Activated naive CD8-positive, alpha-beta T cell treated with anti-CD3 and anti-CD28 coated beads, Interleukin-2, amount 50 U/mL, for 16 hours (primary cell): ENCODE measurements at regions not wholly inside any gene's neighbourhood (a gene's known extent, or its start where the extent isn't known, plus 50 kb on each side); places are given as distances from the start of the nearest gene placed in this dataset.
"Not testable (repeated sequence)": the region's sequence is repeated elsewhere in the genome, so short reads cannot be mapped to it uniquely, and the experiment has no call there.

Experiments
- DNase-seq: peaks from one replicate; pipeline ENCODE4 v3.0.0-alpha.2; 2020; ENCODE audit warnings: low read depth, low spot score

DNA sequence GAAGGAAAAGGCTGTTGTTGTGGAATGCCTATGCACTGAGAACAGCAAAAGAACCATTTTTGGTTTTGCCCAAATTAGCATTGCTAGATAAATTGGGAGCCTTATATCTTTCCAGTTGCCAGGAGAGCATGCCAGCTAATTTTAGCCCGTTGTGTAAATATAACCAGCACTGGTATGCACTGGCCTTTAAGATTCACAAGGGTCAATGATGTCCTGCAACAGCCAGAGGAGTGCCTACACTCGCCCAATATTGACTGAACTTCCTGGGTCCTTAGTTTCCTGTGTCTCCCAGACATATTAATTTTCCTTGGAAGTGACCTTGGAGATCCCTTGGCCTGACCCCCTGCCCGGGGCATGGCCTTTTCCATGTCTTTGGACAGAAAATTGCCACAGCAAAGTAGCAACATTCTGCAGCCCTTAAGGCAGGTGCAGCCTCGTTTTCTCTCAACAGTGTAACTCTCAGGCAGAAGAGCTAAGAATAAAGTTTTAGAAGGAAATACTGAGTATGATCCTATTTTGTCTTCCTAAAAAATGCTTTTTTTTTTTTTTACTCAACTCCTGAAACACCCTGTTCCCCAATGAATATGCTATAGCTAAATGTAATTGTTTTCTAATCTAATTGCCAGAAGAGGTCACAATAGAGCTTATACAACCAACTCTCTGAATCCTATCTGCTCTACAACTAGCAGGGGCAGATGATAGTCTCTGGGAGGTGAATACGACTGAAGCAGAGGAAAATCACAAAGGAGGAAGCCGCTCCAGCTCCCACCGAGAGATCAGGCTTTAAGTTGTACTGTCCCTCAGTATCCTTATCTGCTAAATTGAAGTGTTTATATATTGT lies 131.9 kb upstream of the PCGF5 start:
- DNase-seq = no peak

DNA sequence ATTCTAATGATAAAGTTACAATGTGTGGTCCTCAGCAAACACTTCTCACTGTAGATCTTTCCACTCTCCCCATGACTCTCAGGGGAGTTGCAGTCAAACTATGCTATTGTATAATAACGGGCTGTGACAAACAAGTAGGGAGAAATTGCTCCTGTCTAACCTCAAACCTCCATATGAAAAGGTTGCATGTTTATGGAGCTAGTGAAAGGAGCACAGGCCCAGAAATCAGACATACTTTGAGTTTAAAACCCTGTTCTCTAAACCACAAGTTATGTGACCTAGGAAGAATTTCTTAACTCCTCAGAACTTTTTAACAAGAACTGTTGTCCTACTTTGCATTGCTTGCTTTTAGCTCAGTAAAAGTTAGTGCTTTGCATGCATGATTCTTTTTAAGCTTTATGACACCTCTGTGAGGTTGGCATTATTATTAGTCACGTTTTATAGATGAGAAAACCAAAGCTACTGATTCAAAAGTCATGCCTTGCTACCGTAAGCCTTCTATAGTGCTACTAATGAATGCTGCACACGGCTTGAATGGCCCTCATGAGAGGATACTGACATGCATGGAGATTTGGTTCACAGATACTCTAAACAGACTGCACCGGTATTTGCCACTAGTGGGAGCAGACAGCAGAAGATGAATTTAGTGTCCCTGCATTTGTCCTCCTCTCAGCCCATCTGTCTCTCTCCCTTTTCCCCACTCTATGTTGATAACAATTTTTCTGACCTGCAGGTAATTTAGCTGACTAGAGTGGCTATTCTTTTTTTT lies 129.5 kb upstream of the PCGF5 start:
- DNase-seq = no peak

DNA sequence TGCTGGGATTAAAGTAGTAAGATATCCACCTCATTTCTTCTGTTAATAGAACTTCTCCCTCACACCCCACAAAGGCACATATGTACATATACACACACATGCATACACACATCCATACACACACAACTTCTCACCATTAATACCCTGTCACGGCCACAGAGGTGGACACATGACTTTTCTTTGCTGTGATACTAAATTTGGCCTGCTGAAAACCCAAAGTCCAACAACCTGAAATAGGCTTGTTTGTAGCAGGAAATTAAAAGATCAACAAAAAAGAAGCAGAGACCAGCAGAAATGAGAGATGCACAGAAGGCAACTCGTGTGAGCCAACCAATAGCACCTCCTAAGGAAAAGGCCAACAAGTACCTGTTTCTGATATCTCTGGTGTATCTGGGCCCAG lies 128.7 kb upstream of the PCGF5 start:
- no peak for DNase-seq

DNA sequence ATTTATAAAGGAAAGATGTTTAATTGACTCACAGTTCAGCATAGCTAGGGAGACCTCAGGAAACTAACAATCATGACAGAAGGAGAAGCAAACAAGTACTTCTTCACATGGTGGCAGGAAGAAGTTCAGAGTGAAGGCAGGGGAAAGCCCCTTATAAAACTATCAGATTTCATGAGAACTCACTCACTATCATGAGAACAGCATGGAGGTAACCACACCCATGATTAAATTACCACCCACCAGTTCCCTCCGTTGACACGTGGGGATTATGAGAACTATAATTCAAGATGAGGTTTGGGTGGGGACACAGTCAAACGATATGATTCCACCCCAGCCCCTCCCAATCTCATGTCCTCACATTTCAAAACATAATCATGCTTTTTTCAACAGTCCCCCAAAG lies 124.2 kb upstream of the PCGF5 start:
- DNase-seq = no peak

DNA sequence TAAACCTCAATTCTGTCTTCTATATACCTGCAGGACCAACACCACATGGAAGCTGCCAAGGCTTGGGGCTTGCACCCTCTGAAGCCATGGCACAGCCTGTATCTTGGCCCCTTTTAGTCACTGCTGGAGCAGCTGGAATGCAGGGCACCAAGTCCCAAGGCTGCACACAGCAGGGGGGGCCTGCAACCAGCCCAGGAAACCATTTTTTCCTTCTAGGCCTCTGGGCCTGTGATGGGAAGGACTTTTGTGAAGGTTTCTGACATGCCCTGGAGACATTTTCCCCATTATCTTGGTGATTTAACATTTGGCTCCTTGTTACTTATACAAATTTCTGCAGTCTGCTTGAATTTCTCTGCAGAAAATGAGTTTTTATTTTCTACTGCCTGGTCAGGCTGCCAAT lies 123.2 kb upstream of the PCGF5 start:
- DNase-seq = no peak

DNA sequence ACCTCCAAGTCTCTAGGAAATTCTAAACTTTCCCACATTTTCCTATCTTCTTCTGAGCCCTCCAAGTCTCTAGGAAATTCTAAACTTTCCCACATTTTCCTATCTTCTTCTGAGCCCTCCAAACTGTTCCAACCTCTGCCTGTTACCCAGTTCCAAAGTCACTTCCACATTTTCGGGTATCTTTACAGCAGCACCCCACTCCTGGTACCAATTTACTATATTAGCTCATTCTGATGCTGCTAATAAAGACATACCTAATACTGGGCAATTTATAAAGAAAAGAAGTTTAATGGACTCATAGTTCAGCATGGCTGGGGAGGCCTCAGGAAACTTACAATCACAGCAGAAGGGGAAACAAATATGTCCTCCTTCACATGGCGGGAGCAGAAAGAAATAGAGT lies 122.4 kb upstream of the PCGF5 start:
- not testable (repeated sequence) for DNase-seq

DNA sequence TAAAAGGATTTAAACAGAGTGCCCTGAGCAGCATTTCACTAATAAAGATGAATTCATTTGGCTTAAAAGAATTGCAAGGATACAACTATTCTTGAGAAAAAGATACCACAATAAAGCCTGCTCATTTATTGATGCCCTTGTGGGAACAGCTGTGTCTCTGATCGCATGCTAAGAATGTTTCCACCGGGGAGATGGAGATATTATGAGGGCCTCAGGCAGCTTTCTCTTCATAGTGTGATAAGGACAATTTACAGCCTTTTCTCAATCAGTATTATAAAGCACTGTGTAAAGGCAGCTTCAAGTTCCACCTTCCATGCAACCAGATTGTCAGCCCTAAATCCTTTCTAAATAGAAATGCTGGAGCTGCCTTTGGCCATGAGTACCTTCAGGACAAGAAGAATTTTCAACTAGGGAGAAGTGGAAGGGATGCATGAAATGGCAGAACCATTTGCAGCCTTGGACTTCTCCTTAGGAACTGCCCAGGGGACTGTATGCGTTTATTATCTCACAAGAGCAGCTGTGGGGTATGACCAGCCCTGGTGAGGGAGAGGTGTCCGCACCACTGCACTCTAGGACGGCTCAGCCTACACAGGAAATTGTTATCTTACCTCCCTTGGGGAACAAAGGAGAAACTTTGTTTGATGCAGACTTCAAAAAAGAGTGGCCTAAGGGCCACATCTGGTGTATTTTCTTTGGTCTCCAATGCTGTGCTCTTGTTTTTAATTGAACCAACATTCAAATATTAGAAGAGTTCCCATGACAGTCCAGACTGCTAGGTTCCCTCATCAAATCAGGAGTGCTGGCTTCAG lies 116.9 kb upstream of the PCGF5 start:
- DNase-seq = no peak

DNA sequence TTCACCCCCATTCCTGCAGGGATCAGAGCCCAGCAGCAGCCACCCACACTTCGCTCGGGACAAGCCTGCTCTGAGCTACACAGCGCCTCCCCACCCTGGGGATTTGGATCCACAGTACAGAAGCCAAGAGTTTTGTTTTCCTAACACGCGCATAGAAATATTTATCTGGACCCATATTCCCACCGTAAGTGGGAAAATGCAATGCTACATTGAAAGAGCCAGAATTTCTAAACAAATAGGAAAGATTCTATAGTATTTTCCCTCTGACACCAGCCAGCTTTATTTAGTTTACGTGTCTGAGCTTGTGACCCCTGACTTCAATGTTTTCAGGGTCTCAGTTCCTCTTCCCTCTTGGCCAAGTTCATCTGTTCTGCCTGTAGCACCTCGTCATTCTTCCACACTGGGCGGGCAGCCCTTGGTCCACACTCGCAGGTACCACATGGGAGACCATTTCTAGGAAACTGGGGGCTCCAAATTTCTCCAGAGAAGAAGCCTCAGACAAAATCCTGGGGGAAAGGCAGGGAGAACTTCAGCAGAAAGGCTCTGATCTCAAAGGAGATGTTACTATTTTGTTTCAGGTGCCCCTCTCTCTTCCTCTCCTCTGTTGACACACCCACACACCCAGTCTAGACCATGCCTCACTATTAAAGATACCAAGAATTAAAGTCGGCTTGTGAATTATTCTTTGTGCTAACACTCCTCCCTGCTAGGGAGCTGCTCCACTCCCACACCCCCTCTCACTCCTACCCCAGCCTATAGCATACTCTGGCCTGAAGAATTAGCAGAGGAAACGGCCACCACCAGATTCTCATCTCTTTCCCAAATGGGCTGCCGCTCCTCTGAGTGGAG lies 116.0 kb upstream of the PCGF5 start:
- DNase-seq = no peak

DNA sequence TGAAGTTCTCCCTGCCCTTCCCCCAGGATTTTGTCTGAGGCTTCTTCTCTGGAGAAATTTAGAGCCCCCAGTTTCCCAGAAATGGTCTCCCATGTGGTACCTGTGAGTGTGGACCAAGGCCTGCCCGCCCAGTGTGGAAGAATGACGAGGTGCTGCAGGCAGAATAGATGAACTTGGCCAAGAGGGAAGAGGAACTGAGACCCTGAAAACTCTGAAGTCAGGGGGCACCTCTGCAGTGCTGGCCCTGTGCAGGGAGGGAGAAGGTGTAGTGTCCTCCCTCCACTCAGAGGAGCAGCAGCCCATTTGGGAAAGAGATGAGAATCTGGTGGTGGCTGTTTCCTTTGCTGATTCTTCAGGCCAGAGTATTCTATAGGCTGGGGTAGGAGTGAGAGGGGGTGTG lies 115.2 kb upstream of the PCGF5 start:
- DNase-seq = no peak

DNA sequence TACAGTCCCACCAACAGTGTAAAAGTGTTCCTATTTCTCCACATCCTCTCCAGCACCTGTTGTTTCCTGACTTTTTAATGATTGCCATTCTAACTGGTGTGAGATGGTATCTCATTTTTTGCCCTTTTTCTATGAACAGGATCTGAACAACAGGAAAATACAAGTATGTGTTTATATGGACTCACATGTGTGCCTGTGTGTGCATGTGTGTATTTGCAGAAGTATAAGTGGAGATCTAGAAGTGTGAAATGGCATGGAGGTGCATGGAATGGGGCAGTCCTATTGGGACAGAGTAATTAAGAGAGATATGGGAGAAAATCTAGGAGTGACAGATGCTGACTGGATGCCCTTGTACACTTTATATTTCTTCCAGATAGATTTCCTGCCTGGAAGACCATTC lies 111.6 kb upstream of the PCGF5 start:
- no peak for DNase-seq

DNA sequence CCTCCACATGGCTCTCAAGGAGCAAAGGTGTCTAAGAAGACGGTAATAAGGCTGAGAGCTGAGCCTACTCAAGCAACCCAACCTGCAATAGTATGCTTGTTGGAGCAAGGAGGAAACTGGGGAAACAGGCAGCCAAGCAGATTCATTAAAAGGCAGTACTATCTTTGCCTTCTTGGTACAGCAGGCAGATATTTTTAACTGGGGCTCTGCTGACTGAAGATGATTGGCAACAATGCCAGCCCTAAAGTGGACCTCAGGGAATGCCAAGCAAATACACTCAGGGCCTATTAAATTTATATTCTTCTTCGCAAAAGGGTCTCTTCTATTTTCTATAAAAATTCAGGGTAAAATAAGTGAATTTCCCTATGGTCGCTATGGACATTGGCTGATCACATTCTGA lies 109.4 kb upstream of the PCGF5 start:
- DNase-seq = no peak

DNA sequence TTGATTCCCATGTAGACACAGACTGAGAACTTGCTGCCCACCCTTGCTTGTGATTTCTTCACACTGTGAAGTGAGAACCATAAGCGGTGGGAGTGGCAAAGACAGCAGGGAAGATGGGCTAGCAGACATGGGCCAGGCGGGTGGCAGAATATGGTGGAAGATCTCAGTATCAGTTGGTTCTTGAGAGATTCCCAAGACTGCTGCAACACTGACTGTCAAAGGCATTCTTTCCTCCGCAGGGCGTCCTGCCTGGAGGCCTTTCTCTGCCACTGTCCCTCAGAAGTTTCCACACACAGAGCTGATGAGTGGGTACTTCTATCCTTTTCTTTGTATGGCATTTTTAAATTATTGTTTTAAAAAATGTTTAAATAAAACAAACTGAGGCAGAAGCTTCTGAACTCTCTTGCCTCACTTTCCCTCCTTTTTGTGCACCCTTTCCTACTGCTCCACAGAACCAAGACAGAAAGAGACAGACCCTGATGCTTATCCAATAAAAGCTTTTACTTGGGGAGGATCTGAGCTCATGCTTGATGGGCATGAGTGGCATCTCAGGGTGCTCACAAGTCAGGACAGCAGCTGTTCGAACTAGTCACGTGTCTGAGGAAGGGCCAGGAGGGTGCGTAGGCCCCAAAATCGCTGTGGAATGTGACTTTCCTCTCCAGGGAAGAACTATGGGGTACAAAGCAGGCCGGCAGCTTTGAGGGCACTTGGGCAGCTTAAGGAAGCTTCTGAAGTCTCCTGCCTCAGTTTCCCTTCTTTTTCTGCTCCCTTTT lies 104.7 kb upstream of the PCGF5 start:
- no peak for DNase-seq

DNA sequence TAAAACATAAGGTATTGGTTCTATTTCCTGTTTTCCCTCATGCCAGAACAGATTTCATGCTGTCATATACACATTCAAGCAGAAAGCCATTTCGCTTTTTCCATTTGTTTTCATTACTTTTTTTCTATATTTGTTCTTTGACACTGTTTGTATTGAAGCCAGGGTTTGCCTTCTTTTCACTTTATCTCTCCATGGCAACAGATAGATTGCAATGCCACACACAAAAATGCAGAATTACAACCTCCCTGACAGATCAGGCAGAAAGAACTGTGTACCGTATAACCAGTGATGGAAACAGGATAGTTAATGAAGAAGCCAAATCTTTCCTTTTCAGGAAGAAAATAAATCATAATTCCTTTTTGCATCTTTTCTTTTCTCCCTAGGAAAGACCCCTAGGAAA lies 103.0 kb upstream of the PCGF5 start:
- DNase-seq = no peak

DNA sequence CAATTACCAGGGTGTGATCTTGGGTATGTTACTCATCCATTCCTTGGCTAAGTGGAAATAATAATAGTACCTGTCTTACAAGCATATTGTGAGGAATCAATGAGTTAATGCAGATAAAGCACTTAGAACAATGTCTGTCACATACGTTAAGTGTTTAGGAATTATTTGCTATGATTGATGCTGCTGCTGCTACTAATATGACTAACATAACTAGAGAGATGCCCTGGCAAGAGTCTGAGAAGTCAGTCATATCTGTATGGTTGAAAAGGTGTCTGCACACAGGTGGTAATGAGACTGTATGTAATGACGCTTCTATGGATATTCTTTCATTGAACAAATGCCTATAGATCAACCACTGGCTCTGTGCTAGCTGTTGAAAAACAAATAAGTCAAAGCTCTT lies 100.1 kb upstream of the PCGF5 start:
- no peak for DNase-seq

DNA sequence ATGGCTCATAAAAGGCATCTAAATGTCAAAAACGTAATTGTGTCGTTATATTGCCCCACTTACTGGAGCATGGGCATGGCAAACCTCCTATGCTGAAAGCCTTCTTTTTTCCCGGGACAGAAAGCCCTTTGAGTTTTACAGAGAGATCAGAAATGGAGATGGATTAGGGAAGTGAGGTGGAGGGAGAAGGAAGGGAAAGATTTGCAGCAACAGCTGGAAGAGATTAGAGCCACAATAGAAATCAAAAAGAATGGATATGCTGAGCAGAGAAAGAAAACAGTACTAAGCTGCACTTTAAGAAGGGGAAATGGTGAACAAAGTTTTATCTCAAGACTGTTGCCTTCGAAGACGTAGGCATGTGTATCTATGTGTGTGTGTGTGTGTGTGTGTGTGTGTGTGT lies 97.2 kb upstream of the PCGF5 start:
- no peak for DNase-seq

DNA sequence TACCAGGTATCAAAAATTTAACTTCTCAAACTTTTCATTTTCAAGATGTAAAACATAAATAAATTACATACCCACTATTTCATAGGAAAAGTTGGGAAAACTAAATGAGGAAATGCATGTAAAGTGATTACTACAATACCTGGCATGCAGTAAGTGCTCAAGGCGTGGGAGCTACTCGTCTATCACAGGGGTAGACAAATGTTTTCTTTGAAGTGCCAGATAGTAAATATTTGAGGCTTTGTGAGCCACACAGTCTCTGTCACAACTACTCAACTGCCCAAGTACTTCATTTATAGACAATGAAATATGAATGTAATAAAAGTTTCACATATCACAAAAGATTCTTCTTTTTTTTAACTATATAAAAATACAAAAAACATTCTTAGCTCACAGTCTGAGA lies 96.4 kb upstream of the PCGF5 start:
- no peak for DNase-seq

DNA sequence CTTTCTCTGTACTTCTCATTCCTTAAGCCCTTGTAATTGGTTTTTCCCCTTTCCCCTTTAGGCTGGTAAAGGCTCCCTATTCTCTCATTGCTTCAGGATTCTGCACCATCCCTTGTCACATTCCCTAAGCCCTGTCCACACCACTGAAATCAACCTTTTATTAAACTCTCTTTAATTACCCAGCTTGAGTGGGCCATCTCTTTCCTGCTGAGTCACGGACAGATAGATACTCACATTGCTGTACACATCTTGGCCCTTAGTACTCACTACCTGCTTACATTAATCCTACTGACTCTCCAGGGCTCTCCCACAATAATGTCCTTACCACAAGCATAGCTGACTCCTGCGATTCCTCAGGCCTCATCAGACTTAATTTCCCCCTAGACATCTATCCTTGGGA lies 94.0 kb upstream of the PCGF5 start:
- no peak for DNase-seq

DNA sequence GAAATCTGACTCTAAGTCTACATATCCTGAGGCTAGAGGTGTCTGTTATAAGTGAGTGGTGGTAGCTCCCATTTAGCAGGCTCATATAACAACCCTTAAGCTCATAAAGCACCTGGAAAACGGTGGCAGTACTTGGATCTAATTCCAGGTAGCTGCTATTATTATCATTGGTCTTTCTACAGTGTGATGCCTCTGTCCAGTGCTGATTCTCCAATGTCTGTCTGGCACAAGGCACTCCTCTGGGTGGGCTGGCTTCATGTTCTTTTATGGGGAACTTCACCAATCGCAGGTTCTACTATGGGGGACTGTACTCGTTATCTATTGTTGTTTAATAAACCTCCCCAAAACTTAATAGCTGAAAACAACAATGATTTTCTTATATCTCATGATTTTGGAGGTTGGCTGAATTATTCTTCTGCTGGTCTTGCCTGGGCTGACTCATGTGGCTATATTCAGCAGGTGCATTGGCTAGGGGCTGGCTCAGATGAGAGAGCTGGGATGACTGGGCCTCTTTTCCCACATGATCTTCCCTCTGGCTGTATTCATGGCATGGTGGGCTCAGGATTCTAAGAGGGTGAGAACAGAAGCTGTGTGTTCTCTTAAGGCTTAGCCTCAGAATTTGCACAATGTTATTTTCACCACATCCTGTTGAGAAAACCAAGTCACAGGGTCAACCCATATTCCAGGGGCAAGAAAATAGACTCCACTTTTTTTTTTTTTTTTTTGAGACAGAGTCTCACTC lies 93.0 kb upstream of the PCGF5 start:
- DNase-seq = no peak

DNA sequence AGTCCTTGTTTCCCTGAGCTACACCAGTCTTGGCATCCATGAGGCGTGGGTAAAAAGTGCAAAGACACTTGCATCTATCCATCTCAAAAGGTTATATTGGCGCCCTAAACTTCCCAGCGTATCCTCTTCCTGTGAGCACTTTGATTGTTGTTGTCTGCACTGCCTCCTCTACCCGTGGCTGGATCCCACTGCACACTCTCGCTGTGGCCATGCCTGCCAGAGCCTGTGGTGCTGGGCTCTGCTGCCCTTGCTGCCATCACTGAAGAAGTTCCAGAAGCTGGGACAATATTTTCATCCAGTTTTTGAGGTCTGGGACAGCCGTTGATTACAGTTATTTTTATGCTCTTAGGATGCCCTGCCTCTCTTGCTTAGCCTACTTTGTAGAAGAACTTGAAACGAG lies 85.3 kb upstream of the PCGF5 start:
- no peak for DNase-seq
